GM12878 (cell line): ENCODE measurements at regions not wholly inside any gene's neighbourhood (a gene's known extent, or its start where the extent isn't known, plus 50 kb on each side); places are given as distances from the start of the nearest gene placed in this dataset.

Source experiments
- ATAC-seq: fragments of 200-7000 bp; cut with Tn5 transposase; 3 replicates; pipeline ENCODE4 v1.9.1; 2020; ENCODE audit warnings: mild to moderate bottlenecking, moderate library complexity
- BruUV-seq: library from RNA; stranded (reverse); fragments of 400-500 nt; replicated peaks from 2 replicates; lab custom pipeline; 2021; lab: Mats Ljungman, UMichigan
- CTCF ChIA-PET: fragments of 300-600 bp; sonication (Branson Sonifier 250); formaldehyde crosslinking; extraction: SDS; loops from one replicate; lab custom pipeline; 2021; ENCODE audit warnings: inconsistent platforms; lab: Yijun Ruan, JAX
- POLR2A ChIA-PET: fragments of 350-600 bp; formaldehyde crosslinking; extraction: SDS; loops from one replicate; lab custom pipeline; 2021; ENCODE audit warnings: inconsistent platforms; lab: Charles Lee
- RAD21 ChIA-PET: fragments of 300-600 bp; sonication (Branson Sonifier 250); formaldehyde crosslinking; loops from one replicate; lab custom pipeline; 2023; ENCODE audit warnings: antibody characterized with exemption; ENCODE audit not compliant: unreplicated experiment; lab: Charles Lee
- SMC1A ChIA-PET: fragments of 300-600 bp; sonication (Branson Sonifier 250); formaldehyde crosslinking; loops from one replicate; lab custom pipeline; 2023; ENCODE audit not compliant: unreplicated experiment, uncharacterized antibody; lab: Charles Lee
- DNase-seq: peaks from one replicate; pipeline ENCODE4 v3.0.0-alpha.2; 2011; ENCODE audit warnings: low read depth, low spot score
- FAIRE-seq: peaks from 3 replicates; lab custom pipeline; 2011; peaks lifted over from hg19 to GRCh38; lab: Jason Lieb, UNC
- H2AFZ ChIP-seq: 2 replicates; pipeline ENCODE4 v1.6.0; 2011; ENCODE audit warnings: low read depth, low read length, control low read depth; ENCODE audit not compliant: control insufficient read depth
- H3K27ac ChIP-seq: 2 replicates; pipeline ENCODE4 v1.5.1; 2011; ENCODE audit warnings: control low read depth; ENCODE audit not compliant: control insufficient read depth, insufficient read depth
- H3K27me3 ChIP-seq, 2 experiments: replicated peaks in 1 of 2; 2 replicates each; pipeline versions ENCODE4 v1.6.0 to v1.6.1; 2011; ENCODE audit warnings: low read length in 1 of 2; ENCODE audit not compliant: control insufficient read depth in 2 of 2, insufficient read depth in 2 of 2
- H3K36me3 ChIP-seq, 2 experiments: 2 replicates each; pipeline ENCODE4 v1.5.1; 2011; ENCODE audit warnings: low read length in 1 of 2; ENCODE audit not compliant: control insufficient read depth in 2 of 2, insufficient read depth in 2 of 2
- H3K4me1 ChIP-seq: 2 replicates; pipeline ENCODE4 v1.6.1; 2011; ENCODE audit warnings: mild to moderate bottlenecking, low read length, moderate library complexity, mixed read lengths; ENCODE audit not compliant: control insufficient read depth, insufficient read depth
- H3K4me2 ChIP-seq: 2 replicates; pipeline ENCODE4 v1.6.0; 2011; ENCODE audit warnings: control low read depth; ENCODE audit not compliant: control insufficient read depth, insufficient read depth
- H3K4me3 ChIP-seq: fragments of 200-600 bp; sonication (generic); 2 replicates; pipeline ENCODE4 v1.5.1; 2016
- H3K79me2 ChIP-seq: 2 replicates; pipeline ENCODE4 v1.6.0; 2011; ENCODE audit warnings: low read length; ENCODE audit not compliant: control insufficient read depth, insufficient read depth
- H3K9ac ChIP-seq: 2 replicates; pipeline ENCODE4 v1.8.0; 2011; ENCODE audit warnings: low read length, control low read depth, mixed read lengths; ENCODE audit not compliant: control insufficient read depth, insufficient read depth
- H3K9me3 ChIP-seq: replicated peaks from 3 replicates; pipeline ENCODE4 v1.5.1; 2011; ENCODE audit warnings: mild to moderate bottlenecking, low read length; ENCODE audit not compliant: control insufficient read depth, insufficient read depth
- H4K20me1 ChIP-seq: 2 replicates; pipeline ENCODE4 v1.6.0; 2011; ENCODE audit not compliant: control insufficient read depth, insufficient read depth
- CBX3 ChIP-seq: fragments of 200-600 bp; sonication (generic); IDR thresholded peaks from 2 replicates; pipeline ENCODE4 v1.6.1; 2016; ENCODE audit warnings: low read depth, borderline replicate concordance
- ESRRA ChIP-seq: IDR thresholded peaks from 2 replicates; pipeline ENCODE4 v1.6.1; 2012; ENCODE audit warnings: mild to moderate bottlenecking, low read length, improper control_type of control experiment
- HDAC2 ChIP-seq: fragments of 200-600 bp; sonication (generic); IDR thresholded peaks from 2 replicates; pipeline ENCODE4 v1.6.1; 2017
- HDAC6 ChIP-seq: fragments of 200-600 bp; sonication (generic); IDR thresholded peaks from one replicate; pipeline ENCODE4 v1.8.0; 2017; ENCODE audit warnings: antibody characterized with exemption; ENCODE audit not compliant: unreplicated experiment
- NFXL1 ChIP-seq: fragments of 450-650 bp; IDR thresholded peaks from 2 replicates; pipeline ENCODE4 v1.6.1; 2017; ENCODE audit warnings: antibody characterized with exemption, mild to moderate bottlenecking, borderline replicate concordance
- NR2C2 ChIP-seq: IDR thresholded peaks from 2 replicates; pipeline ENCODE4 v1.6.1; 2011; ENCODE audit warnings: borderline replicate concordance, low read depth; ENCODE audit not compliant: control insufficient read depth, insufficient read length
- POLR2A ChIP-seq: IDR thresholded peaks from 2 replicates; pipeline ENCODE4 v1.6.1; 2011; ENCODE audit warnings: low read depth, mild to moderate bottlenecking, low read length
- SKIL ChIP-seq: fragments of 450-650 bp; IDR thresholded peaks from 2 replicates; pipeline ENCODE4 v1.6.1; 2017; ENCODE audit warnings: mild to moderate bottlenecking, low read depth, inconsistent platforms; ENCODE audit not compliant: poor library complexity, severe bottlenecking
- SREBF2 ChIP-seq: IDR thresholded peaks from 2 replicates; pipeline ENCODE4 v1.6.1; 2012; ENCODE audit warnings: mild to moderate bottlenecking, low read length
- STAT3 ChIP-seq: IDR thresholded peaks from 2 replicates; pipeline ENCODE4 v1.6.1; 2011; ENCODE audit warnings: low read depth, low read length, improper control_type of control experiment
- TARDBP ChIP-seq: IDR thresholded peaks from 2 replicates; pipeline ENCODE4 v1.6.1; 2016; ENCODE audit warnings: borderline replicate concordance
- ZBTB33 ChIP-seq: fragments of 450-650 bp; IDR thresholded peaks from 2 replicates; pipeline ENCODE4 v1.6.1; 2017; ENCODE audit warnings: mild to moderate bottlenecking
- WGBS: methylation state at CpG from one replicate; pipeline ENCODE4 v1.1.6; 2016; ENCODE audit warnings: low lambda C conversion rate; ENCODE audit not compliant: insufficient replicate concordance, insufficient coverage; ENCODE audit errors: missing lambda C conversion rate; 5-methylcytosine and 5-hydroxymethylcytosine counted together
- in situ Hi-C: fragments of 300-500 bp; cut with MboI; formaldehyde crosslinking; loops from 9 replicates; pipeline ENCODE4 v1.14.3; 2018; ENCODE audit warnings: mixed read lengths
- intact Hi-C: fragments of 100-400 bp; cut with micrococcal nuclease; formaldehyde crosslinking; loops from one replicate; pipeline ENCODE4 v1.14.2; 2022; ENCODE audit not compliant: unreplicated experiment
- TF ChIP-seq, protein P1 (sequence below): IDR thresholded peaks from 2 replicates; pipeline ENCODE4 v1.6.1; 2012; ENCODE audit warnings: low read depth, low read length, improper control_type of control experiment

GRCh38 chr12:86681060-86681459 is 424.9 kb upstream of the MGAT4C start (continued):
- TF ChIP-seq ZBTB33 (no peak), SKIL (no peak), SREBF2 (no peak)

GRCh38 chr12:86675197-86675596 is 419.0 kb upstream of the MGAT4C start:
- DNase-seq (no peak), FAIRE-seq (no peak), ATAC-seq (no peak)
- BruUV-seq, result no TSS peak
- Histone ChIP-seq H3K9me3 (no peaks in the 10 kb centered on the region), H3K27me3 (no peaks in the 10 kb centered on the region), H3K79me2 (no peaks in the 10 kb centered on the region), H3K4me2 (no peak overlapping the region), H4K20me1 (no peaks in the 10 kb centered on the region), H3K4me1 (no peaks in the 10 kb centered on the region), H3K27ac (no peak overlapping the region), H2AFZ (no peak overlapping the region), H3K36me3 (no peaks in the 10 kb centered on the region), H3K9ac (no peak overlapping the region), H3K4me3 (no peak overlapping the region)
- in situ Hi-C loops (no loop called here), intact Hi-C loops (no loop called here)
- WGBS, result 30% methylated on average over 3 of the region's 3 CpGs
- ChIA-PET POLR2A (no interaction called here), CTCF (no interaction called here), SMC1A (no interaction called here), RAD21 (no interaction called here)
- no peak for TF ChIP-seq NFXL1
- no peak for TF ChIP-seq ESRRA
- TF ChIP-seq HDAC6, result no peak
- TF ChIP-seq CBX3, result no peak
- TF ChIP-seq STAT3, result no peak
- no peak for TF ChIP-seq NR2C2
- TF ChIP-seq, protein P1, sequence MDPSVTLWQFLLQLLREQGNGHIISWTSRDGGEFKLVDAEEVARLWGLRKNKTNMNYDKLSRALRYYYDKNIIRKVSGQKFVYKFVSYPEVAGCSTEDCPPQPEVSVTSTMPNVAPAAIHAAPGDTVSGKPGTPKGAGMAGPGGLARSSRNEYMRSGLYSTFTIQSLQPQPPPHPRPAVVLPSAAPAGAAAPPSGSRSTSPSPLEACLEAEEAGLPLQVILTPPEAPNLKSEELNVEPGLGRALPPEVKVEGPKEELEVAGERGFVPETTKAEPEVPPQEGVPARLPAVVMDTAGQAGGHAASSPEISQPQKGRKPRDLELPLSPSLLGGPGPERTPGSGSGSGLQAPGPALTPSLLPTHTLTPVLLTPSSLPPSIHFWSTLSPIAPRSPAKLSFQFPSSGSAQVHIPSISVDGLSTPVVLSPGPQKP, result no peak
- no peak for TF ChIP-seq HDAC2
- TF ChIP-seq POLR2A, result no peak
- TF ChIP-seq TARDBP, result no peak
